Left cardiac atrium (tissue), 4 donors: ENCODE measurements at regions not wholly inside any gene's neighbourhood (a gene's known extent, or its start where the extent isn't known, plus 50 kb on each side); places are given as distances from the start of the nearest gene placed in this dataset.
"Not testable (repeated sequence)": the region's sequence is repeated elsewhere in the genome, so short reads cannot be mapped to it uniquely, and the experiment has no call there.

Experiments
- ATAC-seq, 2 donors: fragments of 200-7000 bp; cut with Tn5 transposase; one replicate each; pipeline ENCODE4 v1.9.1; 2020; ENCODE audit warnings: mild to moderate bottlenecking in 2 of 2, moderate library complexity in 2 of 2
- DNase-seq: peaks from one replicate; pipeline ENCODE4 v3.0.0-alpha.2; 2020
- intact Hi-C, 2 donors: fragments of 100-400 bp; cut with DNase I; formaldehyde crosslinking; loops; one replicate each; pipeline versions ENCODE4 v1.14.1 to v1.15.1; 2022 to 2023
- donor health status: DM: no; HTN: yes; CAD: no.
- donor health status: DM: no; HTN: yes; CAD: no; lungs with severe emphysema.
- donor health status: DM: yes; HTN: yes; CAD: no.
- donor health status: Dilated cardiomyopathy.

- no peak for DNase-seq
- intact Hi-C loops: no loop called here
- no peak for ATAC-seq
Measured at GRCh38 chr10:64288404-64288803, 767.2 kb downstream of the REEP3 start.

- ATAC-seq (no peak), DNase-seq (no peak)
- intact Hi-C loops: no loop called here
Measured at GRCh38 chr10:64303566-64303965, 782.4 kb downstream of the REEP3 start.

GRCh38 chr10:64306729-64307327, 785.6 kb downstream of the REEP3 start:
- ATAC-seq (no peak), DNase-seq (no peak)
- intact Hi-C loops: no loop called here

- DNase-seq: no peak
- intact Hi-C loops: no loop called here
- ATAC-seq: no peak
Measured at GRCh38 chr10:64312876-64313275, 791.7 kb downstream of the REEP3 start.

GRCh38 chr10:64313967-64314366, 792.8 kb downstream of the REEP3 start:
- no peak for DNase-seq
- ATAC-seq: no peak

GRCh38 chr10:64316416-64316815, 795.2 kb downstream of the REEP3 start:
- ATAC-seq (no peak), DNase-seq (no peak)
- intact Hi-C loops: no loop called here

More at GRCh38 chr10:64313967-64314366, 792.8 kb downstream of the REEP3 start:
- intact Hi-C loops: no loop called here

GRCh38 chr10:64316833-64317232, 795.6 kb downstream of the REEP3 start:
- intact Hi-C loops: no loop called here
- no peak for DNase-seq
- no peak for ATAC-seq

- intact Hi-C loops: no loop called here
- no peak for ATAC-seq
- no peak for DNase-seq
Measured at GRCh38 chr10:64320448-64320847, 799.2 kb downstream of the REEP3 start.

GRCh38 chr10:64329510-64329909, 808.3 kb downstream of the REEP3 start:
- DNase-seq (no peak), ATAC-seq (no peak)
- intact Hi-C loops: no loop called here

- ATAC-seq (no peak), DNase-seq (no peak)
- intact Hi-C loops: no loop called here
Measured at GRCh38 chr10:64332551-64332950, 811.4 kb downstream of the REEP3 start.

- ATAC-seq (no peak), DNase-seq (no peak)
- intact Hi-C loops: no loop called here
Measured at GRCh38 chr10:64334084-64334483, 812.9 kb downstream of the REEP3 start.

- ATAC-seq (no peak), DNase-seq (no peak)
- intact Hi-C loops: no loop called here
Measured at GRCh38 chr10:64344211-64344610, 823.0 kb downstream of the REEP3 start.

GRCh38 chr10:64345856-64346255, 824.7 kb downstream of the REEP3 start:
- intact Hi-C loops: no loop called here
- ATAC-seq (no peak), DNase-seq (no peak)

GRCh38 chr10:64346389-64346788, 825.2 kb downstream of the REEP3 start:
- intact Hi-C loops: no loop called here
- no peak for DNase-seq
- ATAC-seq: no peak

GRCh38 chr10:64350665-64351064, 829.5 kb downstream of the REEP3 start:
- intact Hi-C loops: no loop called here
- ATAC-seq (no peak), DNase-seq (no peak)

GRCh38 chr10:64358907-64359306, 837.7 kb downstream of the REEP3 start:
- ATAC-seq: no peak
- intact Hi-C loops: no loop called here
- DNase-seq: no peak

GRCh38 chr10:64360240-64360639, 839.0 kb downstream of the REEP3 start:
- intact Hi-C loops, DNase-seq, ATAC-seq: not testable (repeated sequence)

- intact Hi-C loops: no loop called here
- no peak for ATAC-seq
- no peak for DNase-seq
Measured at GRCh38 chr10:64363687-64364086, 842.5 kb downstream of the REEP3 start.

- DNase-seq (no peak), ATAC-seq (no peak)
- intact Hi-C loops: no loop called here
Measured at GRCh38 chr10:64365663-64366062, 844.5 kb downstream of the REEP3 start.

GRCh38 chr10:64368298-64368697, 847.1 kb downstream of the REEP3 start:
- no peak for DNase-seq
- no peak for ATAC-seq
- intact Hi-C loops: no loop called here

- DNase-seq (no peak), ATAC-seq (no peak)
- intact Hi-C loops: no loop called here
Measured at GRCh38 chr10:64369885-64370773, 848.9 kb downstream of the REEP3 start.
